ENCODE measurements at regions not wholly inside any gene's neighbourhood (a gene's known extent, or its start where the extent isn't known, plus 50 kb on each side); places are given as distances from the start of the nearest gene placed in this dataset.

DNA sequence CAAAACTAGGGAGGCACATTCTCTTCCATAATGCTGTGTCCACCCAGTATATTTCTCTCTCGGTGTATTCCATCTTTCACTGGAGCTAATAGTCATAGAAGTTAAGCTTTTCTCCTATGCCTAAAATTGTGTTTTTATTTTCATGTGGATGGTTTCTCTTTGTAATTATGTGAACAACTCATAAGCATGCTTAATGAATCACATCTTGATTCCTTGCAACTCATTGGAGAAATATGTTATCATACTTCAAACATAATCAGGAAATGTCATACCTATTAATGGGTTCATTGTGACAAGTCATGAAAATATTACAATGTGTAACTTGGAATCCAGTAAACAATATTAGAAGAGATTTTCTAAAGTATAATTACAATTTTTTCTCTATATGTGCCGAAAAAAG, 186.3 kb downstream of the SLC7A11 start:
- WGBS, 2 donors = 77 to 80% methylated on average over 2 of the region's 2 CpGs
- H3K4me1 ChIP-seq = no peaks in the 10 kb centered on the region
- no peak for ATAC-seq

DNA sequence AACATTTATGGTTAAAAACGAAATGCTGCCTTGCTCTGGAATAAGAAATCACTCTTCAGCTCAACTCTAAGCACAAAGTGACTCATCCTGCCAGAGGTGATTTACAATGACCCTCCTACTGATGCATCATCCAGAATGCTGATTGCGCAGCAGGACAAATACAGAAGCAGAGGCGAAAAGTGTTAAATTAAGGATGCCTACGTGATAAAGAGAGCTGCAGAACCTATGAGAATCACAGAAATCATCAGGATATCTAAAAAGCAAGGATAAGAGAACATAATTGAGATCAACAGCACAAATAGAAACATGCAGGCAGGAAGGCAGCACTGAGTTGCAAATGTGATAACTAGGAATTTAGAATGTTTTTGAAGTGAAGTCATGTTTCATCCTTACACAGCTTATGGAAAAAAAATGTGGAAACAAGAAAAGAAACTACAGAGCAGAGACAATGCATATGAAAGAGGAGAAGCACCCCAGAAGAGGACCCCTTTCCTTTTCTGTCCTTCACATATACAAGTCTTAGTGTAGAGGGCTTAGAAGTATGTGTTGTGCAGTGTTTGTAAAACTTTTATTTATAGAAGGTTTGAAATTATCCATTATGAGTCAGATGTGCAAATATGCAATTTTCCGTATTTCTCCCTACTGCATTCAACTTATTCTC, 188.4 kb downstream of the SLC7A11 start:
- WGBS, 2 donors = 54 to 59% methylated on average over 5 of the region's 5 CpGs
- H3K36me3 ChIP-seq (replicated peaks in 1 of 2; ENCODE audit: insufficient read depth in 1 of 2, low read depth in 2 of 2) = no peaks in the 10 kb centered on the region
- H3K4me3 ChIP-seq = no peak overlapping the region
- H3K4me1 ChIP-seq = no peaks in the 10 kb centered on the region
- no peak for ATAC-seq
- no peaks in the 10 kb centered on the region for H3K27me3 ChIP-seq
- TF ChIP-seq, protein P1, sequence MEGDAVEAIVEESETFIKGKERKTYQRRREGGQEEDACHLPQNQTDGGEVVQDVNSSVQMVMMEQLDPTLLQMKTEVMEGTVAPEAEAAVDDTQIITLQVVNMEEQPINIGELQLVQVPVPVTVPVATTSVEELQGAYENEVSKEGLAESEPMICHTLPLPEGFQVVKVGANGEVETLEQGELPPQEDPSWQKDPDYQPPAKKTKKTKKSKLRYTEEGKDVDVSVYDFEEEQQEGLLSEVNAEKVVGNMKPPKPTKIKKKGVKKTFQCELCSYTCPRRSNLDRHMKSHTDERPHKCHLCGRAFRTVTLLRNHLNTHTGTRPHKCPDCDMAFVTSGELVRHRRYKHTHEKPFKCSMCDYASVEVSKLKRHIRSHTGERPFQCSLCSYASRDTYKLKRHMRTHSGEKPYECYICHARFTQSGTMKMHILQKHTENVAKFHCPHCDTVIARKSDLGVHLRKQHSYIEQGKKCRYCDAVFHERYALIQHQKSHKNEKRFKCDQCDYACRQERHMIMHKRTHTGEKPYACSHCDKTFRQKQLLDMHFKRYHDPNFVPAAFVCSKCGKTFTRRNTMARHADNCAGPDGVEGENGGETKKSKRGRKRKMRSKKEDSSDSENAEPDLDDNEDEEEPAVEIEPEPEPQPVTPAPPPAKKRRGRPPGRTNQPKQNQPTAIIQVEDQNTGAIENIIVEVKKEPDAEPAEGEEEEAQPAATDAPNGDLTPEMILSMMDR (IDR thresholded peaks at IDR 0.05) = no peak
- TF ChIP-seq POLR2A (IDR thresholded peaks at IDR 0.05) = no peak
- no peak overlapping the region for H3K27ac ChIP-seq
- intact Hi-C loops (cut with DNase I) = no loop called here
- H3K9me3 ChIP-seq = no peaks in the 10 kb centered on the region
- no peak for DNase-seq

More for the DNA sequence above, 186.3 kb downstream of the SLC7A11 start:
- no peak for DNase-seq
- H3K27me3 ChIP-seq = no peaks in the 10 kb centered on the region
- no peak for TF ChIP-seq POLR2A (IDR thresholded peaks at IDR 0.05)
- TF ChIP-seq, protein P1 (IDR thresholded peaks at IDR 0.05) = no peak
- no peak overlapping the region for H3K4me3 ChIP-seq
- H3K36me3 ChIP-seq (replicated peaks in 1 of 2; ENCODE audit: insufficient read depth in 1 of 2, low read depth in 2 of 2) = no peaks in the 10 kb centered on the region
- intact Hi-C loops (cut with DNase I) = no loop called here
- H3K9me3 ChIP-seq = no peaks in the 10 kb centered on the region
- no peak overlapping the region for H3K27ac ChIP-seq

DNA sequence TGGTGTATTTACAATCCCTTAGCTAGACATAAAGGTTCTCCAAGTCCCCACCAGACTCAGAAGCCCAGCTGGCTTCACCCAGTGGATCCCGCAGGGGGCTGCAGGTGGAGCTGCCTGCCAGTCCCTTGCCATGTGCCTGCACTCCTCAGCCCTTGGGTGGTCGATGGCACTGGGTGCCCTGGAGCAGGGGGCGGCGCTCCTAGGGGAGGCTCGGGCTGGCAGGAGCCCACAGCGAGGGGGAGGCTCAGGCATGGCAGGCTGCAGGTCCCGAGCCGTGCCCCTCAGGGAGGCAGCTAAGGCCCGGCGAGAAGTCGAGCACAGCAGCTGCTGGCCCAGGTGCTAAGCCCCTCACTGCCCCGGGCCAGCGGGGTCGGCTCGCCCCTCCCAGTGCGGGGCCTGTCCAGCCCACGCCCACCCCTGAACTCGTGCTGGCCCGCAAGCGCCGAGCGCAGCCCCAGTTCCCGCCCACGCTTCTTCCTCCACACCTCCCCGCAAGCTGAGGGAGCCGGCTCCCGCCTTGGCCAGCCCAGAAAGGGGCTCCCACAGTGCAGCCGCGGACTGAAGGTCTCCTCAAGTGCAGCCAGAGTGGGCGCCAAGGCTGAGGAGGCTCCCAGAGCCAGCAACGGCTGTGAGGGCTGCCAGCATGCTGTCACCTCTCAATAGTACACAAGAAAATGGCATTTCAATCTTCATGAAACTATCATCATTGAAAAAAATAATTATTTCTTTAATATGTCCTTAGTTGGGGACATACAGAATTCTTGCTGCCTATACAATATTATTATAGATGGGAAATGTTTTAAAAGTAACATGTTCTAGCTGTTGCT, 189.1 kb downstream of the SLC7A11 start:
- Histone ChIP-seq H3K9me3 (no peaks in the 10 kb centered on the region), H3K4me3 (no peak overlapping the region)

DNA sequence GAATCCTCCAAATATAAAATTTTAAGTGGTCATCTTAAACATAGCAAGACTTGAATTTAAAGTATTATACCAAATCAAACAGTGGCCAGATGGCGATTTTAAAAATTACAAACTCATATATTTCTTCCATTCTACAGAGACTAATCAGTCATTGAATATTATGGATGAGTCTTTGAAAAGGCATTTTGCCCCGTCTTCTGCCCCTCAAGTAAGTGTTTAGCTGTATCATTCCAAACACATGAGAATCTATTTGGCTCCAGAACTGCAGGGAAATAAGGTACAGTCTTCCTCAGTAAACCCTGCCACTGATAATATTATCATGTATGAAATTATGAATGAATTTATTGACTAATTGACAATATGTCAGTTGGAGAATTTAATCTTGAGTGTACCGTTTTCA, 191.0 kb downstream of the SLC7A11 start:
- H3K36me3 ChIP-seq (replicated peaks in 1 of 2; ENCODE audit: insufficient read depth in 1 of 2, low read depth in 2 of 2) = no peaks in the 10 kb centered on the region
- TF ChIP-seq, protein P1 (IDR thresholded peaks at IDR 0.05) = no peak
- no peak for TF ChIP-seq POLR2A (IDR thresholded peaks at IDR 0.05)
- 27 to 55% methylated on average over 3 of the region's 3 CpGs for WGBS, 2 donors
- no peaks in the 10 kb centered on the region for H3K27me3 ChIP-seq
- no peaks in the 10 kb centered on the region for H3K9me3 ChIP-seq
- DNase-seq (no peak), ATAC-seq (no peak)
- H3K4me1 ChIP-seq = no peaks in the 10 kb centered on the region
- no peak overlapping the region for H3K27ac ChIP-seq
- intact Hi-C loops (cut with DNase I) = no loop called here
- no peak overlapping the region for H3K4me3 ChIP-seq

More for the DNA sequence above, 189.1 kb downstream of the SLC7A11 start:
- Histone ChIP-seq H3K27ac (no peak overlapping the region), H3K36me3 (replicated peaks in 1 of 2; ENCODE audit: insufficient read depth in 1 of 2, low read depth in 2 of 2) (no peaks in the 10 kb centered on the region), H3K4me1 (no peaks in the 10 kb centered on the region), H3K27me3 (no peaks in the 10 kb centered on the region)
- ATAC-seq (no peak), DNase-seq (no peak)
- intact Hi-C loops (cut with DNase I) = no loop called here
- WGBS, 2 donors = 81 to 86% methylated on average over 5 to 21 of the region's 31 CpGs
- TF ChIP-seq POLR2A (IDR thresholded peaks at IDR 0.05) = no peak
- TF ChIP-seq, protein P1 (IDR thresholded peaks at IDR 0.05) = no peak

Measured in body of pancreas (tissue), 4 donors.